B cell (primary cell): ENCODE measurements at regions not wholly inside any gene's neighbourhood (a gene's known extent, or its start where the extent isn't known, plus 50 kb on each side); places are given as distances from the start of the nearest gene placed in this dataset.

Experiments used
- ATAC-seq: fragments of 200-7000 bp; cut with Tn5 transposase; one replicate; pipeline ENCODE4 v1.10.0; 2021; ENCODE audit warnings: low read depth, mild to moderate bottlenecking, moderate number of reproducible peaks, moderate library complexity
- CTCF ChIA-PET: fragments of 350-600 bp; sonication (Branson Sonifier 250); formaldehyde crosslinking; loops from one replicate; lab custom pipeline; 2021; ENCODE audit warnings: antibody characterized with exemption, inconsistent platforms; lab: Charles Lee
- POLR2A ChIA-PET: fragments of 350-600 bp; sonication (Branson Sonifier 250); formaldehyde crosslinking; loops from one replicate; lab custom pipeline; 2021; ENCODE audit warnings: antibody characterized with exemption; lab: Charles Lee
- DNase-seq: peaks from one replicate; pipeline ENCODE4 v3.0.0; 2013
- H2AFZ ChIP-seq: 2 replicates; pipeline ENCODE4 v1.6.1; 2012; ENCODE audit warnings: mild to moderate bottlenecking, low read depth, low read length; ENCODE audit not compliant: insufficient read depth, poor library complexity, severe bottlenecking
- H3K27ac ChIP-seq, 2 donors: 1 replicate in 1 of 2; 2 replicates in 1 of 2; pipeline ENCODE4 v1.5.1; 2012 to 2013; ENCODE audit warnings: low read length in 2 of 2, mild to moderate bottlenecking in 2 of 2, moderate library complexity in 1 of 2
- H3K27me3 ChIP-seq, 4 experiments: fragments of 200-600 bp in 1 of 4; sonication (generic) in 1 of 4; replicated peaks in 1 of 4; 1 replicate in 2 of 4; 2 replicates in 2 of 4; pipeline versions ENCODE4 v1.6.1 to v1.7.0; 2013 to 2016; ENCODE audit warnings: low read length in 3 of 4, mild to moderate bottlenecking in 2 of 4, mixed read lengths in 1 of 4, moderate library complexity in 1 of 4; ENCODE audit not compliant: insufficient read depth in 4 of 4, control insufficient read depth in 3 of 4; ENCODE audit errors: control extremely low read depth in 1 of 4
- H3K36me3 ChIP-seq, 2 experiments: replicated peaks in 1 of 2; 1 replicate in 1 of 2; 2 replicates in 1 of 2; pipeline versions ENCODE4 v1.6.1 to v1.7.1; 2013; ENCODE audit warnings: low read length in 1 of 2; ENCODE audit not compliant: insufficient read depth in 2 of 2, control insufficient read depth in 1 of 2; ENCODE audit errors: control extremely low read depth in 1 of 2, extremely low read depth in 1 of 2
- H3K4me1 ChIP-seq, 2 donors: fragments of 200-600 bp in 1 of 2; sonication (generic) in 1 of 2; 1 replicate in 1 of 2; 2 replicates in 1 of 2; pipeline versions ENCODE4 v1.5.1 to v1.6.1; 2013 to 2017; ENCODE audit warnings: low read length in 2 of 2; ENCODE audit not compliant: control insufficient read depth in 2 of 2, insufficient read depth in 2 of 2
- H3K4me2 ChIP-seq: replicated peaks from 2 replicates; pipeline ENCODE3; 2012; ENCODE audit warnings: mild to moderate bottlenecking, low read depth, low read length; ENCODE audit not compliant: poor library complexity, severe bottlenecking
- H3K4me3 ChIP-seq, 5 experiments: fragments of 200-600 bp in 1 of 5; sonication (generic) in 1 of 5; 1 replicate in 3 of 5; 2 replicates in 2 of 5; pipeline versions ENCODE4 v1.5.1 to v1.7.0; 2011 to 2016; ENCODE audit warnings: low read length in 4 of 5, mild to moderate bottlenecking in 4 of 5, low read depth in 2 of 5, control low read depth in 1 of 5, moderate library complexity in 1 of 5; ENCODE audit not compliant: insufficient read depth in 1 of 5; ENCODE audit errors: control extremely low read depth in 1 of 5, extremely low read depth in 1 of 5
- H3K79me2 ChIP-seq: fragments of 200-600 bp; sonication (generic); one replicate; pipeline ENCODE4 v1.6.0; 2016; ENCODE audit warnings: low read length; ENCODE audit not compliant: control insufficient read depth, insufficient read depth
- H3K9ac ChIP-seq: fragments of 200-600 bp; sonication (generic); 2 replicates; pipeline ENCODE4 v1.6.1; 2017; ENCODE audit warnings: mild to moderate bottlenecking, low read length, moderate library complexity
- H3K9me3 ChIP-seq, 3 donors: one replicate each; pipeline versions ENCODE4 v1.6.1 to v1.7.1; 2013; ENCODE audit warnings: low read length in 2 of 3; ENCODE audit not compliant: control insufficient read depth in 2 of 3, insufficient read depth in 1 of 3; ENCODE audit errors: control extremely low read depth in 1 of 3
- H4K20me1 ChIP-seq: 2 replicates; pipeline ENCODE4 v1.6.0; 2012; ENCODE audit warnings: mild to moderate bottlenecking, low read length; ENCODE audit not compliant: insufficient read depth, control insufficient read depth, poor library complexity, severe bottlenecking
- H3K27ac Mint-ChIP-seq: one replicate; pipeline ENCODE4 v1.8.0; 2021; ENCODE audit warnings: mixed read lengths
- H3K27me3 Mint-ChIP-seq: one replicate; pipeline ENCODE4 v1.8.0; 2021; ENCODE audit warnings: mixed read lengths
- H3K4me1 Mint-ChIP-seq: one replicate; pipeline ENCODE4 v1.8.0; 2021; ENCODE audit warnings: mixed read lengths
- H3K4me3 Mint-ChIP-seq: one replicate; pipeline ENCODE4 v1.8.0; 2021; ENCODE audit warnings: mixed read lengths
- H3K9me3 Mint-ChIP-seq: one replicate; pipeline ENCODE4 v1.8.0; 2022; ENCODE audit warnings: mixed read lengths; ENCODE audit not compliant: insufficient read depth
- EZH2 ChIP-seq: IDR thresholded peaks from 2 replicates; pipeline ENCODE4 v1.6.1; 2012; ENCODE audit warnings: borderline replicate concordance, low read depth, mild to moderate bottlenecking, moderate library complexity, low read length; ENCODE audit not compliant: insufficient read depth, poor library complexity, severe bottlenecking
- WGBS: methylation state at CpG from one replicate; pipeline ENCODE4 v1.1.5; 2013; ENCODE audit warnings: missing lambda C conversion rate; ENCODE audit not compliant: insufficient coverage; 5-methylcytosine and 5-hydroxymethylcytosine counted together
- intact Hi-C: fragments of 100-400 bp; cut with micrococcal nuclease; formaldehyde crosslinking; loops from one replicate; pipeline ENCODE4 v1.10.0; 2022
- TF ChIP-seq, protein P1 (sequence below): fragments of 200-600 bp; IDR thresholded peaks from one replicate; pipeline ENCODE4 v1.8.0; 2022; ENCODE audit warnings: antibody characterized with exemption, mild to moderate bottlenecking

DNA sequence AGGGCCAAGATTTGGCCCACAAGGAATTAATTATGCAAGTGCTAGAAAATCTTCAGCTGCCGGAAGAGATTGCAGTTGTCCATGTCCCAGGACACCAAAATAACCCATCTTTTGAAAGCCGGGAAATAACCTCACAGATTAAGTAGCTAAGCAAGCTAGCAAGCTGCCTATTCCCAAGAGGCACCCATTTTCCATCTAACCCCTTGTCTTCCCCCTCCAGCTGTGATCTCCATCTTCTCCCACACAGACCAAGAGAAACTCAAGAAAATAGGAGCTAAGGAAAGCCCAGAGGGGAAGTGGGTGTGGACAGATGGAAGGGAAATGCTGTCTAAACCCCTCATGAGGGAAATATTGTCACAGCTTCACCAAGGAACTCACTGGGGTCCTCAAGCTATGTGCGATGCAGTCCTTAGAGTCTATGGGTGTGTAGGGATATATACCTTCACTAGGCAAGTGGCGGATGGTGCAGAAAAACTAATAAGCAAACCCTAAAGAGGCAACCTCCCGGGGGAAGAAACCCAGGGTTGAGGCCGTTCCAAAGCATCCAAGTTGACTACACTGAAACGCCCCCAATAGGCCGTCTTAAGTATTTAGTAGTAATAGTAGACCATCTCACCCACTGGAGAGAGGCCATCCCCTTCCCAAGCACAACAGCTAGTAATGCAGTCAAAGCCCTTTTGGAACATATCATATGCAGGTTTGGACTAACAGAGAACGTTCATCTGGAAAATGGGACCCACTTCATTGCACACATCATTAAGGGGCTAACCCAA lies 64.3 kb upstream of the PRSS16 start:
- TF ChIP-seq, protein P1, sequence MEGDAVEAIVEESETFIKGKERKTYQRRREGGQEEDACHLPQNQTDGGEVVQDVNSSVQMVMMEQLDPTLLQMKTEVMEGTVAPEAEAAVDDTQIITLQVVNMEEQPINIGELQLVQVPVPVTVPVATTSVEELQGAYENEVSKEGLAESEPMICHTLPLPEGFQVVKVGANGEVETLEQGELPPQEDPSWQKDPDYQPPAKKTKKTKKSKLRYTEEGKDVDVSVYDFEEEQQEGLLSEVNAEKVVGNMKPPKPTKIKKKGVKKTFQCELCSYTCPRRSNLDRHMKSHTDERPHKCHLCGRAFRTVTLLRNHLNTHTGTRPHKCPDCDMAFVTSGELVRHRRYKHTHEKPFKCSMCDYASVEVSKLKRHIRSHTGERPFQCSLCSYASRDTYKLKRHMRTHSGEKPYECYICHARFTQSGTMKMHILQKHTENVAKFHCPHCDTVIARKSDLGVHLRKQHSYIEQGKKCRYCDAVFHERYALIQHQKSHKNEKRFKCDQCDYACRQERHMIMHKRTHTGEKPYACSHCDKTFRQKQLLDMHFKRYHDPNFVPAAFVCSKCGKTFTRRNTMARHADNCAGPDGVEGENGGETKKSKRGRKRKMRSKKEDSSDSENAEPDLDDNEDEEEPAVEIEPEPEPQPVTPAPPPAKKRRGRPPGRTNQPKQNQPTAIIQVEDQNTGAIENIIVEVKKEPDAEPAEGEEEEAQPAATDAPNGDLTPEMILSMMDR = no peak
- no peak for TF ChIP-seq EZH2
- Histone ChIP-seq H3K79me2 (no peaks in the 10 kb centered on the region), H3K9me3 (peaks cover 0 to 9% (median 0%) of the 10 kb centered on the region in 3 donors), H3K27ac (no peak overlapping the region), H3K4me3 (no peak overlapping the region), H3K4me2 (no peak overlapping the region), H2AFZ (no peak overlapping the region), H3K27me3 (peaks cover 0 to 4% (median 0%) of the 10 kb centered on the region in 4 experiments), H3K4me1 (peaks cover 6 to 8% of the 10 kb centered on the region in 2 donors), H3K36me3 (no peaks in the 10 kb centered on the region), H4K20me1 (no peaks in the 10 kb centered on the region), H3K9ac (no peak overlapping the region)
- no peaks in the 10 kb centered on the region for H3K9me3 Mint-ChIP-seq
- DNase-seq = no peak
- H3K27me3 Mint-ChIP-seq = peaks cover 3% of the 10 kb centered on the region
- H3K4me3 Mint-ChIP-seq = no peak overlapping the region
- no peak for ATAC-seq
- WGBS = 88% methylated on average over 2 of the region's 9 CpGs
- intact Hi-C loops = loop anchor here (10.0 kb wide), 1 partner anchor 322 kb away; no protein-coding TSS in a partner anchor
- peaks cover 8% of the 10 kb centered on the region for H3K4me1 Mint-ChIP-seq
- ChIA-PET CTCF (interaction anchor here (0.9 kb wide), 1 partner anchor 613 kb away, joined by 3 read pairs; no protein-coding TSS in a partner anchor), POLR2A (no interaction called here)
- H3K27ac Mint-ChIP-seq = no peak overlapping the region
